Tibial nerve (tissue), 4 donors: ENCODE measurements at regions not wholly inside any gene's neighbourhood (a gene's known extent, or its start where the extent isn't known, plus 50 kb on each side); places are given as distances from the start of the nearest gene placed in this dataset.

Experiments used
- CTCF ChIP-seq, 5 experiments: fragments of 200-600 bp in 3 of 5; fragments of 450-650 bp in 2 of 5; sonication (generic) in 3 of 5; IDR thresholded peaks; one replicate each; pipeline ENCODE4 v1.5.1; 2016 to 2019; ENCODE audit warnings: antibody characterized with exemption in 5 of 5, mild to moderate bottlenecking in 3 of 5, moderate library complexity in 2 of 5
- EP300 ChIP-seq, 2 donors: sonication (generic); formaldehyde crosslinking; IDR thresholded peaks; one replicate each; pipeline ENCODE4 v1.6.1; 2017; ENCODE audit warnings: antibody characterized with exemption in 2 of 2, mild to moderate bottlenecking in 1 of 2
- POLR2A ChIP-seq, 2 donors: fragments of 450-650 bp; IDR thresholded peaks; one replicate each; pipeline ENCODE4 v1.6.1; 2017; ENCODE audit warnings: antibody characterized with exemption in 2 of 2, mild to moderate bottlenecking in 2 of 2, moderate library complexity in 2 of 2

DNA sequence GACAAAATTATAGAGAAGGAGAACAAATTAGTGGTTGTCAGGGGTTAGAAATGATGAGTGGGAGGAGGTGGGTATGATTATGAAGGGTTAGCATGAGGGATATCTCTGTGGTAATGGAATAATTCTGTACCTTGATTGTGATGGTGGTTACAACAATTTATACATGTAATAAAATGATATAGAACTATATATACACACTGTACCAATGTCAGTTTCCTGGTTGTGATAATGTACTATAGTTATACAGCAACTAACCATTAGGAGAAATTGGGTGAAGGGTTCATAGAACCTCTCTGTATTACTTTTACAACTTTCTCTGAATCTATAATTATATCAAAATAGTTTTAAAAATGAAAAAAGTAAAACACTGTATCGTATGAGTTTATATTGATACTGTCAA lies 148.1 kb downstream of the ZNF621 start:
- TF ChIP-seq POLR2A (IDR thresholded peaks at IDR 0.05) (no peak), CTCF (IDR thresholded peaks at IDR 0.05) (no peak), EP300 (IDR thresholded peaks at IDR 0.05) (no peak)
